ENCODE measurements at regions not wholly inside any gene's neighbourhood (a gene's known extent, or its start where the extent isn't known, plus 50 kb on each side); places are given as distances from the start of the nearest gene placed in this dataset.

GRCh38 chr20:41861772-41862422 is 243.7 kb upstream of the CHD6 start:
- TF ChIP-seq STAT1 (IDR thresholded peaks at IDR 0.05; ENCODE audit: unreplicated experiment): no peak
- TF ChIP-seq CTCF (conservative IDR thresholded peaks at IDR 0.05; ENCODE audit: low read depth in 2 of 2): no peak
- TF ChIP-seq EZH2 (IDR thresholded peaks at IDR 0.05; ENCODE audit: low read depth, unreplicated experiment): no peak
- no peak for TF ChIP-seq EZH2phosphoT487 (IDR thresholded peaks at IDR 0.05; ENCODE audit: unreplicated experiment)
- no peak for TF ChIP-seq CREB1 (CRISPR knock-in tag; IDR thresholded peaks at IDR 0.05; ENCODE audit: low read depth)
